ENCODE measurements at regions not wholly inside any gene's neighbourhood (a gene's known extent, or its start where the extent isn't known, plus 50 kb on each side); places are given as distances from the start of the nearest gene placed in this dataset.

- H3K4me1 ChIP-seq (replicated peaks) = no peaks in the 10 kb centered on the region
- H3K9me3 ChIP-seq = no peaks in the 10 kb centered on the region
- H3K27me3 ChIP-seq (replicated peaks; ENCODE audit: insufficient read depth) = no peaks in the 10 kb centered on the region
- 66% methylated on average over 2 of the region's 2 CpGs for WGBS
- intact Hi-C loops (cut with DNase I) = no loop called here
- no peak for TF ChIP-seq POLR2AphosphoS5 (IDR thresholded peaks at IDR 0.05)
- TF ChIP-seq CTCF (IDR thresholded peaks at IDR 0.05) = no peak
- TF ChIP-seq POLR2A (IDR thresholded peaks at IDR 0.05) = no peak
- no peak overlapping the region for H3K27ac ChIP-seq
- H3K4me3 ChIP-seq = no peak overlapping the region
- H3K36me3 ChIP-seq = no peaks in the 10 kb centered on the region
- no peak for DNase-seq (ENCODE audit: low spot score)
Measured at GRCh38 chrX:15953801-15954200, 99.2 kb upstream of the AP1S2 start.

- 96% methylated on average over 2 of the region's 2 CpGs for WGBS
- TF ChIP-seq POLR2AphosphoS5 (IDR thresholded peaks at IDR 0.05) = no peak
- TF ChIP-seq POLR2A (IDR thresholded peaks at IDR 0.05) = no peak
- TF ChIP-seq CTCF (IDR thresholded peaks at IDR 0.05) = no peak
- no peaks in the 10 kb centered on the region for H3K36me3 ChIP-seq
Measured at GRCh38 chrX:15952212-15952611, 97.6 kb upstream of the AP1S2 start.

GRCh38 chrX:15948318-15948660 is 93.7 kb upstream of the AP1S2 start:
- no peak for DNase-seq (ENCODE audit: low spot score)
- no peaks in the 10 kb centered on the region for H3K9me3 ChIP-seq
- WGBS = 65% methylated on average over 3 of the region's 5 CpGs

More at GRCh38 chrX:15952212-15952611, 97.6 kb upstream of the AP1S2 start:
- H3K27ac ChIP-seq = no peak overlapping the region
- no peak for DNase-seq (ENCODE audit: low spot score)
- H3K4me3 ChIP-seq = no peak overlapping the region
- no peaks in the 10 kb centered on the region for H3K4me1 ChIP-seq (replicated peaks)
- intact Hi-C loops (cut with DNase I) = no loop called here
- H3K9me3 ChIP-seq = no peaks in the 10 kb centered on the region
- H3K27me3 ChIP-seq (replicated peaks; ENCODE audit: insufficient read depth) = no peaks in the 10 kb centered on the region

DNA sequence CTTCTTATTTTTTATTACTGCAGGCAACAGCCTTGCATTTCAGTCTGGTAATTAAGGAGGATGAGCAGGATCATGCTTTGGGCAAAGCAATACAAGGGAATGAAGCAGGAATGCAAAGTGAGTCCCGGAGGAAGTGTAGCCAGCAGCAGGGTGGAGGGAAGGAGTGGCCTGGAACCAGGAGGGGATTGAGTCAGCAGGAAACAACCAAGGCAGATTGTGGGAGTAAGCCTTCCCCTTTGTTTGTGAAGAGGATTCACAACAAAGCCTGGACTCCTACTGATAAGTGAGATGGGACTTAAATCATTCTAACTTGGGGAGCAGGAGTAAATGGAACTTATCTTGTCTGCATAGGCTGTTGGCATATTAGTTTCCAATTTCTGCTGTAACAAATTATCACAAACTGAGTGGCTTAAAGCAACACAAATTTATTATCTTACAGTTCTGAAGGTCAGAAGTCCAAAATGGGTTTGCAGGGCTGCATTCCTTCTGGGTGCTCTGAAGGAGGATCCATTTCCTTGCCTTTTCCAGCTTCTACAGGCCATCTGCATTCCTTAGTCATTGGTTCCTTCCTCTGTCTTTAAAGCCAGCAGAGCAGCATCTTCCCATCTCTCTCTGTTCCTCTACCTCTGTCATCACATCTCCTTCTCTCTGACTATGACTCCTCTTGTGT is 93.2 kb upstream of the AP1S2 start:
- no peak for DNase-seq (ENCODE audit: low spot score)

More at GRCh38 chrX:15948318-15948660, 93.7 kb upstream of the AP1S2 start:
- no peaks in the 10 kb centered on the region for H3K4me1 ChIP-seq (replicated peaks)
- no peak overlapping the region for H3K4me3 ChIP-seq
- intact Hi-C loops (cut with DNase I) = no loop called here
- no peaks in the 10 kb centered on the region for H3K27me3 ChIP-seq (replicated peaks; ENCODE audit: insufficient read depth)
- TF ChIP-seq POLR2A (IDR thresholded peaks at IDR 0.05) = no peak
- H3K27ac ChIP-seq = no peak overlapping the region
- no peaks in the 10 kb centered on the region for H3K36me3 ChIP-seq

GRCh38 chrX:15946783-15947580 is 92.4 kb upstream of the AP1S2 start:
- Histone ChIP-seq H3K27ac (no peak overlapping the region), H3K27me3 (replicated peaks; ENCODE audit: insufficient read depth) (no peaks in the 10 kb centered on the region), H3K36me3 (no peaks in the 10 kb centered on the region), H3K4me1 (replicated peaks) (no peaks in the 10 kb centered on the region), H3K4me3 (no peak overlapping the region), H3K9me3 (no peaks in the 10 kb centered on the region)
- intact Hi-C loops (cut with DNase I) = no loop called here
- no peak for DNase-seq (ENCODE audit: low spot score)
- 75% methylated on average over 6 of the region's 6 CpGs for WGBS
- TF ChIP-seq POLR2AphosphoS5 (IDR thresholded peaks at IDR 0.05) = no peak
- TF ChIP-seq POLR2A (IDR thresholded peaks at IDR 0.05) = no peak
- no peak for TF ChIP-seq CTCF (IDR thresholded peaks at IDR 0.05)

More for the DNA sequence above, 93.2 kb upstream of the AP1S2 start:
- WGBS = 7% methylated on average over 1 of the region's 1 CpG
- Histone ChIP-seq H3K27me3 (replicated peaks; ENCODE audit: insufficient read depth) (no peaks in the 10 kb centered on the region), H3K9me3 (no peaks in the 10 kb centered on the region), H3K27ac (no peak overlapping the region), H3K36me3 (no peaks in the 10 kb centered on the region), H3K4me3 (no peak overlapping the region), H3K4me1 (replicated peaks) (no peaks in the 10 kb centered on the region)
- intact Hi-C loops (cut with DNase I) = no loop called here
- no peak for TF ChIP-seq POLR2A (IDR thresholded peaks at IDR 0.05)
- no peak for TF ChIP-seq POLR2AphosphoS5 (IDR thresholded peaks at IDR 0.05)
- no peak for TF ChIP-seq CTCF (IDR thresholded peaks at IDR 0.05)

Measured in prostate gland (tissue), 2 donors.